Globus pallidus (tissue), 1 donor: ENCODE measurements at regions not wholly inside any gene's neighbourhood (a gene's known extent, or its start where the extent isn't known, plus 50 kb on each side); places are given as distances from the start of the nearest gene placed in this dataset.
"Not testable (repeated sequence)": the region's sequence is repeated elsewhere in the genome, so short reads cannot be mapped to it uniquely, and the experiment has no call there.

ENCODE experiments used
- DNase-seq: peaks from one replicate; pipeline ENCODE4 v3.0.0-alpha.2; 2015; ENCODE audit warnings: low spot score

GRCh38 chr15:21261965-21262850 lies 178.1 kb downstream of the POTEB3 start:
- DNase-seq: peak; percentile 0

- peak; percentile 0 for DNase-seq
Observed at GRCh38 chr15:21261396-21261964, 178.8 kb downstream of the POTEB3 start.

GRCh38 chr15:21260966-21261395 lies 179.3 kb downstream of the POTEB3 start:
- peak; percentile 0 for DNase-seq

GRCh38 chr15:21258635-21259034 lies 181.7 kb downstream of the POTEB3 start:
- not testable (repeated sequence) for DNase-seq

GRCh38 chr15:21249508-21250019 lies 190.7 kb downstream of the POTEB3 start:
- DNase-seq: not testable (repeated sequence)
